Hypothalamus (tissue), 51 donors: ENCODE measurements at regions not wholly inside any gene's neighbourhood (a gene's known extent, or its start where the extent isn't known, plus 50 kb on each side); places are given as distances from the start of the nearest gene placed in this dataset.
"Not testable (repeated sequence)": the region's sequence is repeated elsewhere in the genome, so short reads cannot be mapped to it uniquely, and the experiment has no call there.

Source experiments
- DNase-seq, 51 donors: peaks; one replicate each; lab custom pipeline; 2025; lab: John Stamatoyannopoulos, UW

- DNase-seq, result not testable (repeated sequence)
Measured at GRCh38 chr16:21530729-21531383, 68.5 kb upstream of the METTL9 start.

GRCh38 chr16:21532996-21533395, 66.4 kb upstream of the METTL9 start:
- not testable (repeated sequence) for DNase-seq

- not testable (repeated sequence) for DNase-seq
Measured at GRCh38 chr16:21533474-21533873, 65.9 kb upstream of the METTL9 start.

- DNase-seq, result not testable (repeated sequence)
Measured at GRCh38 chr16:21534561-21534960, 64.8 kb upstream of the METTL9 start.

GRCh38 chr16:21535201-21535600, 64.2 kb upstream of the METTL9 start:
- DNase-seq, result not testable (repeated sequence)

- DNase-seq, result not testable (repeated sequence)
Measured at GRCh38 chr16:21536740-21537139, 62.6 kb upstream of the METTL9 start.

GRCh38 chr16:21537598-21537997, 61.8 kb upstream of the METTL9 start:
- DNase-seq, result not testable (repeated sequence)

GRCh38 chr16:21539107-21539618, 60.2 kb upstream of the METTL9 start:
- DNase-seq, result not testable (repeated sequence)

GRCh38 chr16:21540770-21541433, 58.5 kb upstream of the METTL9 start:
- peak in 2 of 51 donors; percentile 20 to 80 for DNase-seq

GRCh38 chr16:21541611-21542051, 57.7 kb upstream of the METTL9 start:
- DNase-seq, result not testable (repeated sequence)

- DNase-seq, result not testable (repeated sequence)
Measured at GRCh38 chr16:21542075-21542474, 57.3 kb upstream of the METTL9 start.

- DNase-seq, result not testable (repeated sequence)
Measured at GRCh38 chr16:21542491-21543124, 56.8 kb upstream of the METTL9 start.

GRCh38 chr16:21543151-21543836, 56.1 kb upstream of the METTL9 start:
- not testable (repeated sequence) for DNase-seq

GRCh38 chr16:21545664-21546326, 53.6 kb upstream of the METTL9 start:
- DNase-seq, result not testable (repeated sequence)

GRCh38 chr16:21549396-21549795, 50.0 kb upstream of the METTL9 start:
- not testable (repeated sequence) for DNase-seq
